MCF 10A (cell line): ENCODE measurements at regions not wholly inside any gene's neighbourhood (a gene's known extent, or its start where the extent isn't known, plus 50 kb on each side); places are given as distances from the start of the nearest gene placed in this dataset.

Experiments
- BruUV-seq: library from RNA; stranded (reverse); fragments of 400-500 nt; replicated peaks from 2 replicates; lab custom pipeline; 2021; lab: Mats Ljungman, UMichigan
- CTCF ChIA-PET: fragments of 300-600 bp; sonication (Branson Sonifier 250); formaldehyde crosslinking; extraction: SDS; loops from one replicate; lab custom pipeline; 2021; ENCODE audit warnings: antibody characterized with exemption, inconsistent platforms; lab: Yijun Ruan, JAX
- POLR2A ChIA-PET: fragments of 300-600, 350-650 bp; sonication (Branson Sonifier 250); formaldehyde crosslinking; extraction: SDS; loops from one replicate; lab custom pipeline; 2020; ENCODE audit warnings: antibody characterized with exemption, inconsistent platforms; lab: Yijun Ruan, JAX
- DNase-seq: peaks from one replicate; pipeline ENCODE4 v3.0.0-alpha.2; 2018; ENCODE audit not compliant: unreplicated experiment
- H3K27ac Mint-ChIP-seq: one replicate; pipeline ENCODE4 v1.8.0; 2022; ENCODE audit warnings: mild to moderate bottlenecking, low read depth, mixed read lengths; ENCODE audit not compliant: unreplicated experiment
- H3K27me3 Mint-ChIP-seq: one replicate; pipeline ENCODE4 v1.8.0; 2022; ENCODE audit warnings: mixed read lengths; ENCODE audit not compliant: insufficient read depth, unreplicated experiment
- H3K36me3 Mint-ChIP-seq: one replicate; pipeline ENCODE4 v1.8.0; 2022; ENCODE audit warnings: mild to moderate bottlenecking, moderate library complexity, mixed read lengths; ENCODE audit not compliant: insufficient read depth, unreplicated experiment
- H3K4me1 Mint-ChIP-seq: one replicate; pipeline ENCODE4 v1.8.0; 2022; ENCODE audit warnings: mixed read lengths; ENCODE audit not compliant: insufficient read depth, unreplicated experiment
- H3K4me3 Mint-ChIP-seq: one replicate; pipeline ENCODE4 v1.8.0; 2022; ENCODE audit warnings: mild to moderate bottlenecking, moderate library complexity, mixed read lengths; ENCODE audit not compliant: unreplicated experiment
- H3K9me3 Mint-ChIP-seq: one replicate; pipeline ENCODE4 v1.8.0; 2022; ENCODE audit warnings: mixed read lengths; ENCODE audit not compliant: unreplicated experiment
- CTCF ChIP-seq: fragments of 200-600 bp; IDR thresholded peaks from one replicate; pipeline ENCODE4 v1.8.0; 2022; ENCODE audit warnings: antibody characterized with exemption, mild to moderate bottlenecking; ENCODE audit not compliant: unreplicated experiment
- intact Hi-C: fragments of 100-400 bp; cut with micrococcal nuclease; formaldehyde crosslinking; loops from 2 replicates; pipeline ENCODE4 v1.14.1; 2022

GRCh38 chr14:97283426-97283825 lies 486.2 kb downstream of the VRK1 start:
- Mint-ChIP-seq H3K27me3 (peaks cover 42% of the 10 kb centered on the region), H3K4me3 (no peak overlapping the region), H3K27ac (no peak overlapping the region), H3K4me1 (no peaks in the 10 kb centered on the region), H3K9me3 (peaks cover 7% of the 10 kb centered on the region), H3K36me3 (no peaks in the 10 kb centered on the region)
- CTCF ChIA-PET: no interaction called here
- no TSS peak for BruUV-seq
- intact Hi-C loops: no loop called here
- POLR2A ChIA-PET: interaction anchor here (0.7 kb wide), 2 partner anchors 9 to 316 kb away, joined by 3 to 5 read pairs; no protein-coding TSS in a partner anchor
- no peak for DNase-seq
- no peak for TF ChIP-seq CTCF

- ChIA-PET CTCF (no interaction called here), POLR2A (interaction anchor here (0.7 kb wide), 1 partner anchor 316 kb away, joined by 3 read pairs; no protein-coding TSS in a partner anchor)
- H3K27me3 Mint-ChIP-seq: peaks cover 44% of the 10 kb centered on the region
- no peak overlapping the region for H3K4me3 Mint-ChIP-seq
- no peaks in the 10 kb centered on the region for H3K36me3 Mint-ChIP-seq
- no peaks in the 10 kb centered on the region for H3K4me1 Mint-ChIP-seq
- no peak for DNase-seq
- intact Hi-C loops: no loop called here
- H3K27ac Mint-ChIP-seq: no peak overlapping the region
- H3K9me3 Mint-ChIP-seq: peaks cover 7% of the 10 kb centered on the region
- no TSS peak for BruUV-seq
- TF ChIP-seq CTCF: no peak
Observed at GRCh38 chr14:97283841-97284240, 486.7 kb downstream of the VRK1 start.

GRCh38 chr14:97287956-97288355 lies 490.8 kb downstream of the VRK1 start:
- H3K9me3 Mint-ChIP-seq: peaks cover 7% of the 10 kb centered on the region
- ChIA-PET POLR2A (no interaction called here), CTCF (interaction anchor here (0.6 kb wide), 1 partner anchor 289 kb away, joined by 3 read pairs; no protein-coding TSS in a partner anchor)
- no peaks in the 10 kb centered on the region for H3K4me1 Mint-ChIP-seq
- BruUV-seq: no TSS peak
- no peak overlapping the region for H3K4me3 Mint-ChIP-seq
- H3K27me3 Mint-ChIP-seq: peaks cover 80% of the 10 kb centered on the region
- no peak for DNase-seq
- intact Hi-C loops: no loop called here
- no peak for TF ChIP-seq CTCF
- no peaks in the 10 kb centered on the region for H3K36me3 Mint-ChIP-seq
- H3K27ac Mint-ChIP-seq: no peak overlapping the region

- TF ChIP-seq CTCF: no peak
- DNase-seq: no peak
- intact Hi-C loops: no loop called here
- CTCF ChIA-PET: interaction anchor here (0.6 kb wide), 1 partner anchor 32 kb away, joined by 3 read pairs; no protein-coding TSS in a partner anchor
- Mint-ChIP-seq H3K9me3 (peaks cover 7% of the 10 kb centered on the region), H3K4me1 (no peaks in the 10 kb centered on the region), H3K4me3 (no peak overlapping the region), H3K27ac (no peak overlapping the region), H3K27me3 (peaks cover 81% of the 10 kb centered on the region), H3K36me3 (no peaks in the 10 kb centered on the region)
- BruUV-seq: no TSS peak
- POLR2A ChIA-PET: interaction anchor here (1.0 kb wide), 1 partner anchor 11 kb away, joined by 3 read pairs; no protein-coding TSS in a partner anchor
Observed at GRCh38 chr14:97290065-97290464, 492.9 kb downstream of the VRK1 start.
